Dedifferentiated amniotic fluid mesenchymal stem cell (primary cell): ENCODE measurements at regions not wholly inside any gene's neighbourhood (a gene's known extent, or its start where the extent isn't known, plus 50 kb on each side); places are given as distances from the start of the nearest gene placed in this dataset.

Experiments
- DNase-seq: peaks from one replicate; pipeline ENCODE4 v3.0.0-alpha.2; 2016; ENCODE audit errors: extremely low spot score

- no peak for DNase-seq
Measured at GRCh38 chr1:17973694-17974093, 133.9 kb upstream of the IGSF21 start.

DNA sequence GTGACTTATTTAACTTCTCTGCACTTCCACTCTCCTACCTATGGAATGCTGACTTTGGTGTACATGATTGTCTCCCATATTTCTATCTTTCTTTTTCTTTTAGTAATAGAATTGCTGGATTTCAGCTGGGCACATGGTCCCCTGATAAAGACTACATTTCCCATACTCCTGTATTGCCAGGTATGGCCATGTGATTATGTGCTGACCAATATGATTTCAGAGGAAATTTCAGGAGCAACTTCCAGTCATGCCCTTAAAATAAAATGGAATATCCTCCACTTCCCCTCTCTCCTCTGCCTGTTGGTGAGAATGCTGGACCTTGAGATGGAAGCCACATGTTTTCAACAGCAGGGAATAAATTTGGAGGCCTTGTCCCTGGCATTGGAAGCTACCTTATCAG is 130.7 kb upstream of the IGSF21 start:
- no peak for DNase-seq

- no peak for DNase-seq
Measured at GRCh38 chr1:17978016-17978415, 129.6 kb upstream of the IGSF21 start.

DNA sequence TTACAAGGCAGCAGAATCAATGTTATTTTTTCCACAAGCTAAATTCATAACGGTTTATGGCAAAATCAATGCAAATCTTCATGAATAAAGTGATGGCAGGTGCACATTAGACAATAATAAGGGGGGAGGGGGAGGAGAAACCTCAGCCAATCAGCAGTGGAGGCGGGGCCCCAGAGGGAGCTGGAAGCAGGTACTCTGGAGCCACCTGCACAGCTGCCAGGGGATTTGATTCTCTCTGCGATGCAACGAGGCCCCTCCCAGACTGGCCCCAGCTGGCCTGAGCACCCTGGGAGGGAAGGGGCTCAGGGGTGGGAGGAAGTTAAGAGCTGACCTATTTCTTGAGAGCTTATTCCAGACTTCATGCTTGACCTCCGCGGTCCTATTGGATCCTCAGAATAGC is 127.8 kb upstream of the IGSF21 start:
- DNase-seq = no peak

DNA sequence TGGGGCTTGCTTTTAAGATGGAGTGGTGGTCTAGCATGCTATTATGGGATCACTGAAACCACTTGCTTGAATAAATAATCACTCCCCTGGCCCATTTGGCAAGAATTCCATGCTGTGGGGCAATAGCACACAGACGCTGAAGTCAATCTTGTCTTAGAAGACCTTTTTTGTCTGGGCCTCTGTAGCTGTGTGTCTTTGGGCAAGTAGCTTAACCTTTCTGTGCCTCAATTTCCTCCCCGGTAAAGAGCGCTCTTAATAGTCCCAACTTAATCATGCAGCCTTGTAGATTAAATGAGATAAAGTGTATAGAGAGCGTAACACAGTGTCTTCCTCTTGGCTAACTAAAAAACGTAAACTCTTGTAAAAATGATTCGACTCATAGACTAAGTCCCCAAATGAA is 125.4 kb upstream of the IGSF21 start:
- no peak for DNase-seq

GRCh38 chr1:17984583-17984982 is 123.0 kb upstream of the IGSF21 start:
- DNase-seq = no peak

- no peak for DNase-seq
Measured at GRCh38 chr1:17986156-17986555, 121.4 kb upstream of the IGSF21 start.

DNA sequence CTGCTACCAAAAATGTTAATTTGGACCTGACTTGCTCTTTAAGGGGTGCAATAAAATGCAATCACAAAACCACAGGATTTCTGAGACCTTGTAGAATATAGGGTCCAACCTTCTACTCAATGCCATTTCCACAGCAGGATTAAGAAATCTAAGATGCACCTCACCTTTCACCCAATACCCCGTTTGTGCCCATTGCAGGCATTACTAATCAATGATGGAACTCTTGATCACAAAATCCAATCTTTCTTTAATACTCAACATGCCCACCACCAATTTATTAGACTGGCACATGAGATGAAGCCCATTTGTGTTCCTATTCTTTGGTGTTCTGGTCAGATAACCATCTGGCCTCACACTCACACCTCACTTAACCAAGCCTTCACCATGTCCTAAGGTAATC is 117.2 kb upstream of the IGSF21 start:
- DNase-seq = no peak

GRCh38 chr1:17991996-17992395 is 115.6 kb upstream of the IGSF21 start:
- DNase-seq = no peak

GRCh38 chr1:17992800-17993199 is 114.8 kb upstream of the IGSF21 start:
- no peak for DNase-seq

DNA sequence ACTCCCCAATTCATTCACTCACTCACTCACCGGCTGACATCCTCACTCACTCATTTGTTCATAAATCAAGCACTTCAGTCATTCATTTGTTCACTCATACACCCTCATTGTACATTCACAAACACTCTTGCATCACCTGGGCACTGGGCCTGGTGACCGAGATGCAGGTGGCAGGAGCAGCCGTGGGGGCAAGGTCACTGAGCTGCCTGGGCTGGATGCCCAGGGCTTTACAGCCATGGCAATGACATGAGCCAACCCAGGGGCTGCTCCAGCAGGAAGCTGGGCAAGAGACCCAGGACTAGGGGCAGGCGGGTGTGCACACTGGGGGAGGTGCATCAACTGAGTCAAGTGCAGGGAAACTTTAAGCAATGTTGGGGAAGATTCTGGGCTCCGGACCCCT is 113.6 kb upstream of the IGSF21 start:
- no peak for DNase-seq

DNA sequence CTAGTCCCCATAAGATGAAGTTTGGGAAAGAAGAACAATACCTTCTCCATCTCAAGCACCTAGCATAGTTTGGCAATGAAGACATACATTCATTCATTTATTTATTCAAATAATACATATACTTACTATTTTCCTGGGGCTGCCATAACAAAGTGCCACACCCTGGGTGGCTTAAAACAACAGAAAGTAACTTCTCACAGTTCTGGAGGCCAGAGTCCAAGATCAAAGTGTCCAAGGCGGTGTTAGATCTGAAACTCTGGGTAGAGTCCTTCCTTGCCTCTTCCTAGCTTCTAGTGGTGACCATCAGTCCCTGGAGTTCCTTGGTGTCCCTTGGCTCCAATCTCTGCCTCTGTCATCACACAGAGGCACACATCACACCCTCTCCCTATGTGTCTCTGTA is 112.1 kb upstream of the IGSF21 start:
- DNase-seq = no peak

- DNase-seq = no peak
Measured at GRCh38 chr1:17998889-17999288, 108.7 kb upstream of the IGSF21 start.

DNA sequence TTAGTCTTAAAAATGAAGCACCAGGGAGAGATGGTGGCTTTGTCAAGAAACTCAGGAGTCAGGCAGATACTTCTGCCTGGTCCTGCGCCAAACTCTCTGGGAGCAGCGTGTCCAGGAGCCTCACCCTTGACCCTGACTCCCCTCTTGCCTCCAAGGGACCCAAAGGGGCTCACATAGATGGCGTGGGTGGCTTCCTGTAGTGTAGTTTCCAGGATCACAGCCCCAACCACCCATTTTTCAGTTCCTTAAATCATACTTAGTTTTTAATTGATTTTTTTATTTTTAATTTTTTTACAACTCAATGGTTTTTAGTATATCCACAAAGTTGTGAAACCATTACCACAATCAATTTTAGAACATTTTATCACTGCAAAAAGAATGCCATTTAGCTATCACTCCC is 107.7 kb upstream of the IGSF21 start:
- DNase-seq = no peak

DNA sequence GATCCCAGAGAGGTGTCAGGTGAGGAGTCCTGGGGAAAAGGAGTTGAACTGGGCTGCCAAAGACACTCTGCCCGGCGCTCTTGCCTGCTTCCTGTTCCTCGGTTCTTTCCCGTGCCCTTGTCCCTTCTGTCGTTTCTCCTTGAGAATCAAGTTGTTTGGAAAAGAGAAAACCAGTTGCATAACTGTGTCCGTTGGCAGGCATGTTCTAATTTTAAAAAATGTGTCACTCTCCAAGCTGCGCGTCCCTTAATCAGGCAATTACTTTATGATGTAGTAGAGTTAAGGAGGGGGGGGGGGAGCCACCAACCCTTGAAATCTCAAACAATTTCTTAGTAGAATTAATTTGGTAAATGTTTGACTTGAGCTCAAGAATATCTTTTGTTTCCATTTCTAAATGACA is 105.9 kb upstream of the IGSF21 start:
- DNase-seq = no peak

GRCh38 chr1:18004278-18004677 is 103.3 kb upstream of the IGSF21 start:
- no peak for DNase-seq

GRCh38 chr1:18005238-18005637 is 102.4 kb upstream of the IGSF21 start:
- DNase-seq = no peak

GRCh38 chr1:18007391-18008041 is 100.1 kb upstream of the IGSF21 start:
- DNase-seq = no peak

DNA sequence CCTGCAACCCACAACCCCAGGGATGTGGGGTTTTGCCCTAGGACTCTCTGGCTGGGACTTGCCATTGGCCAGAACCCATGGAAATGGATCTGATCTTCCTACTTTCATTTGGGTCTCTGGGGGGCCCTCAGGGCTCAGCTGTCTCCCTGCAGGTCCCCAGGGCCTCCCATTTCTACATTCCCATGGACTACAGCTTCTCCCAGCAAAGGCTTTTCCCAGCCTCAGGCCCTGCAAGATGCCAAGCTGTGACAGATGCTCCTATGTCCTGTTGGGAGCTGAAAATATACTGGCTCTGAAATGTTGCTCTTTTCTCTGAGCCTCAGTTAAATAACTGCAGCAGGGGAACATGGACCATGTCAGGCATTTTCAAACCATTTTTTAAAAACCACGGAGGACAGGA is 99.5 kb upstream of the IGSF21 start:
- DNase-seq = no peak

DNA sequence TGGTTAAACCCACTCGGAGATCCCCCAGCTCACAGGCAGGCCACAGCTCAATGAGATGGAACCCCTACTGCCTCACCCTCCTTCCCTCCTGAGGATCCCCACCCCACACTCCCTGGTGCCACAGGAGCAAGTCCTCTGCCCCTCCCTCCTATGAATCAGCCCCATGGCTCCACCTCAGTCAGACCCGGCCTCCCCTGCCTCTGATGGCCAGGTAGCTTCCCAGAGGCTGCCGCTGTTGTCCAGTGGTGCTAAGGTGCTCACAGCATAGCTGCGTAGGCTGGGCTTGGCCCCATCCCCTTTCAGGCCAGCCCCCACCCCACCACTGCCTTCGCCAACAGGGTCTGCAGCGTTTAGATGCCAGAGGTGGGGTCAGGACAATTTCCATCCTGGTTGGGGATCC is 98.5 kb upstream of the IGSF21 start:
- no peak for DNase-seq

GRCh38 chr1:18009478-18009961 is 98.1 kb upstream of the IGSF21 start:
- DNase-seq = no peak

GRCh38 chr1:18010408-18010807 is 97.2 kb upstream of the IGSF21 start:
- no peak for DNase-seq

DNA sequence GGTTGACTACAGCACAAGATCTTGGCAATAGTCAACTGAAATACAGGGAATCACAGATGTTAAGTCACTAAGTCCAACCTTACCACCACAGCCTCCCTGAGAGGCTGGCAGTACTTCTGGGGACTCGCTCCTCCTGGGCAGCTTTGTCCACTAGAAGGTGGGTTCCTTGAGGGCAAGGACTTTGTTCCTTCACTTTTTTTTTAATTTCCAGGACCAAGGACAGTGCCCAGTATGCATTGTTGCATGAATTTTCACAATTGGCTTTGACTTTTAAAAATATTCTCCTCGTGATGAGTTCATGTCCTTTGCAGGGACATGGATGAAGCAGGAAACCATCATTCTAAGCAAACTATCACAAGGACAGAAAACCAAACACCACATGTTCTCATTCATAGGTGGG is 96.7 kb upstream of the IGSF21 start:
- no peak for DNase-seq

- no peak for DNase-seq
Measured at GRCh38 chr1:18011703-18012102, 95.9 kb upstream of the IGSF21 start.
